Loucy (cell line): ENCODE measurements at regions not wholly inside any gene's neighbourhood (a gene's known extent, or its start where the extent isn't known, plus 50 kb on each side); places are given as distances from the start of the nearest gene placed in this dataset.

Experiments
- CTCF ChIP-seq: fragments of 200-600 bp; sonication (generic); conservative IDR thresholded peaks from 2 replicates; pipeline ENCODE4 v1.5.1; 2014; ENCODE audit warnings: mild to moderate bottlenecking, antibody characterized with exemption, low read length
- EZH2phosphoT487 ChIP-seq: fragments of 200-600 bp; IDR thresholded peaks from 2 replicates; pipeline ENCODE4 v1.6.1; 2018; ENCODE audit warnings: antibody characterized with exemption, mild to moderate bottlenecking, moderate library complexity, borderline replicate concordance

GRCh38 chr6:40879169-40879568 lies 159.9 kb downstream of the UNC5CL start:
- TF ChIP-seq CTCF = no peak
- TF ChIP-seq EZH2phosphoT487 = no peak
